Left renal pelvis (tissue), 4 donors: ENCODE measurements at regions not wholly inside any gene's neighbourhood (a gene's known extent, or its start where the extent isn't known, plus 50 kb on each side); places are given as distances from the start of the nearest gene placed in this dataset.
"Not testable (repeated sequence)": the region's sequence is repeated elsewhere in the genome, so short reads cannot be mapped to it uniquely, and the experiment has no call there.

Experiments used
- DNase-seq, 4 donors: peaks; one replicate each; pipeline ENCODE4 v3.0.0-alpha.2; 2013; ENCODE audit warnings: low read depth in 4 of 4, low spot score in 3 of 4

- no peak for DNase-seq
These were observed 62.6 kb upstream of the PAX8 start for GRCh38 chr2:113341191-113341869.

- DNase-seq, result no peak
These were observed 59.1 kb upstream of the PAX8 start for GRCh38 chr2:113337809-113338208.

- DNase-seq, result not testable (repeated sequence)
These were observed 57.3 kb upstream of the PAX8 start for GRCh38 chr2:113336040-113336439.

GRCh38 chr2:113334147-113334546 is 55.4 kb upstream of the PAX8 start:
- DNase-seq, result no peak

GRCh38 chr2:113333735-113334134 is 55.0 kb upstream of the PAX8 start:
- DNase-seq, result not testable (repeated sequence)

- not testable (repeated sequence) for DNase-seq
These were observed 51.5 kb upstream of the PAX8 start for GRCh38 chr2:113330060-113330767.

- not testable (repeated sequence) for DNase-seq
These were observed 50.3 kb upstream of the PAX8 start for GRCh38 chr2:113328973-113329372.

GRCh38 chr2:113328572-113328971 is 49.9 kb upstream of the PAX8 start:
- DNase-seq, result not testable (repeated sequence)
